ENCODE measurements at regions not wholly inside any gene's neighbourhood (a gene's known extent, or its start where the extent isn't known, plus 50 kb on each side); places are given as distances from the start of the nearest gene placed in this dataset.

DNA sequence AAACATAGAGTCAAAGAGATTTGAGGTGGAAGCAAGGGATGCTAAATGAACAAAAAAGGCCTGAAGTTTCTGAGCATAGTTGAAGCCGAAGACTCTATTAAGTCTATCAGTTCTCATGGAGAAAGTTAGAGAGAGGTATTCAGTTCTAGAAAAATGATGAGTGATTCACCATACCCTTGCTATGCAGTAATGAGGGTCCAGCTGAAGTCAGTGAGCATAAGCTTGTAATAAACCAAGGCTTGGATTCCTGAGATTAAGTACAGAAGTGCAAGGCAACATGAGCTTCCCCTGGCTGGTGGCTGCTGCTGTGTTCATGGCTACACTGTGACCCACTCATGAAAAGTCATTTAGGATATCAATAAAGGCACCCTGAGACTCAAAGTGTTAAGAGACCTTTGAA, 129.7 kb upstream of the MTAP start:
- DNase-seq, result no peak

DNA sequence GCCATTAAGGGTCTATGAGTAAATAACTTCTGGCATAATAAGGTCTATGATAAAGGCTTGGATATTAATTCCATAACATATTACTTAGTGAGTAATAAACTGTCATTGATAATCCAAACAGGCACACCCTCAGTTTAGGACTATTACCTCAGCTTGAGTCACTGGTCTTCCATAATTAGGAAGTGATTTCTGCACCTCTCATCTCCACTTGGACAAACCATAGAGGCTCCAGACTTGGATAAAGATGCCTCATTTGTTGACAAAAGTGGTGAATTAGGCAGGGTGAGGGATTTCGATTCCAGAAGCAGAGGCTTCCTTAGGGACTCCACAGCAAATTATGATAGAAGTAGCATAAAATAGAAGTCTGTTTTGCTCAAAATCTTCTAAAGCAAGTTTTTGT, 127.5 kb upstream of the MTAP start:
- DNase-seq, result no peak

DNA sequence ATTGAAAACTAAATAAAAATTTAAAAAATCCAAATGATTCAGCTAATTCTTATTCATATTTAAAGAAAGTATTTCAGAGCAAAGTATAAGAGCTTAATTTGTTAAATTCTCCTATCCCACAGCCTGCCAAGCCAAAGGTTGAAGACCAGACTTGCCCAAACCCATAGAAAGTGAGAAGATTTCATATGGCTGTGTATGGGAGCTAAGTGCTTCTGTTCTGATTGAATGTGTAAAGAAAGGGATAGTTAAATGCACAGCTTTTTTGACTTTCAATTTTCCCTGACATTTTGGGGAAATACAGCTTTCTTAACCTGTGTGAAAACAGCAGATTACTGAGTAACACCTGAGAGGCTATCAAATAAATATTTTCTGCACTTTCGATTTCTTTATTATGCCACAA, 125.0 kb upstream of the MTAP start:
- DNase-seq, result no peak

DNA sequence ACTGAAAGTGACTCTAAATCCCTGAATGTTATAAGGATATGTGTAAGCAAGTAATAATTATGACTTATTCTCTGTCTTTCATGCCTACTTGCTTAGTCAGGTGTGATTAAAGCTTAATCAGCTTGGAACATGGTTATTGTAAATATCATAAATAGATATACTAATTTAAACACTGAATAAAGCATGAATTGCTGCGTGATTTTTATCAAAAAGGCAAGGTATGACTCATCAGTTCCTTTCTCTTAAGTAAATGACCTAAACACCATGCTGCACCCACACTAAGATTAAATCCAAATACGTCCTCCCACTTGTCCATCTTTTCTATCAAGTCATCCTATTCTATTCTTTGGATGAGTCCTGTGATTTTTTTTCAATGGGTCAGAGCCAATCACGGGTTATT, 124.6 kb upstream of the MTAP start:
- no peak for DNase-seq

DNA sequence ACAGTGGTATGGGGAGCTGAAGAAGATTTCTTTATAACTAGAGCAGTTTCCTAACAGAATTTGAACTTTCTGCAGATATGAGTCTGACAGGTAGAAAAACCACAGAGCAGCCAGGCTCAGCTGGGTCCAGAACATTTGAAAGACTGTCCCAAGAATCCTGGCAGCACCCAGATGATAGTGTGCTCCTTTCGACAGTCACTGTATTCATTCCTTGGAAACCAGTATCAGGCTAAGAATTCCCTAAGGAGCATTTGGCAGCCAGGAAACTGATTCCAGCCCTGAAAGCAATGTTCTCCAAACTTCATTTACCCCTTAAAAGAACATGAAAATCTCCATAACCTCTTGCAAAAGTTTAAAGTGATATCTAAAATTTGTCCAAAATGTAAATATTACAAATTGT, 123.0 kb upstream of the MTAP start:
- no peak for DNase-seq

DNA sequence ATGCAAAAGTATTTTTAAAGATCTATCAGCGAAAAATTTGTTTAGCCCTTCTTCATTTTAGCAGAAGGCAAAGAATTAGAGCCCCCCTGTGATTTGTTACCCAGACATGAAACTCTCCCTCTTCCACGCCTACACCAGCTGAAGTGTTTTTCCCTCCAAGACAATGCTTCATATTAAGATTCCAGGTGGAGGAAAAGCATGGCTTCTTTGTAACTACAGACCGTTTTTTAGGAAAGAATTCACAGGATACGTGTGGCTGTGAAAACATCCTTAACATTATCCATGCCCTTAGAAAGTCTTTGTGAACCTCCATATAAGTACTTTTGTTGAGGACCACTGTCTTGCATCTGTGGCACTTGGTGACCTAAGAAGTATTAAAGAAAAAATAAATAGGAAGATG, 121.8 kb upstream of the MTAP start:
- no peak for DNase-seq

DNA sequence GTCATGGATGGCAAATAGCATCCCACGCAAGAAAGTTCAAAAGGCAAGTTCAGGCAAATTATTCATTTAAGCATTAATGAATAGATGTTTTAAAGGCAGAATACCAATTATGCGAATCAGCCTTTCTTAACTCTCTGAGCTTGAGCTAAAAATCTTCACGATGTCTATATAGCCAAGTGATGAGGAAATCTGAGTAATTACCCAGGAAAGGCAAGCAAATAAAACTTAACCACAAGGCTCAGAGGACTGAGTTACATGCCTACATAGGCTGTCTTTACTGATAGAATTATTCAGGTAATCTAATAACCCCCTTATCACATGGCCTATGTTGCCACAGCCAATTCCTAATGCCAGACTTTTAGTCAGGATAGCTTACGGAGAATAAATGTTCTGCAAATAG, 120.8 kb upstream of the MTAP start:
- DNase-seq, result no peak

DNA sequence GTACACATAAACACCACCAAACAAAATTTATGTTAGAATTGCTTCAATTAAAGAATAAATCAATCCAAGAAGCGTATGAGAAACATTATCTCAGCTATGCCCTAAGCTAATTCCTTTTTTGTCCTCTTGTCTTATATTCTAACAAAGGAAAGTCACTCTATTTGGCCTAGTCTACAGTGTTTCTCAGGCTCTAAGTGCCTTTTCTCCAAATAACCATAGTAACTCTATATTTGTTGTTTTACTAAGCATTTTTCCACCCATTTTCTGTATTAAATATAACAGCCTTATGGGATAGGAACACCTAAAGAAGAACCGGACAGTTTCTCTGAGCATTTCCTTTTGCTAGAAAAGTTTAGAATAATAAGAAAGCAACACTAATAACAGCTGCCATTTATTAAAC, 120.1 kb upstream of the MTAP start:
- DNase-seq, result no peak

DNA sequence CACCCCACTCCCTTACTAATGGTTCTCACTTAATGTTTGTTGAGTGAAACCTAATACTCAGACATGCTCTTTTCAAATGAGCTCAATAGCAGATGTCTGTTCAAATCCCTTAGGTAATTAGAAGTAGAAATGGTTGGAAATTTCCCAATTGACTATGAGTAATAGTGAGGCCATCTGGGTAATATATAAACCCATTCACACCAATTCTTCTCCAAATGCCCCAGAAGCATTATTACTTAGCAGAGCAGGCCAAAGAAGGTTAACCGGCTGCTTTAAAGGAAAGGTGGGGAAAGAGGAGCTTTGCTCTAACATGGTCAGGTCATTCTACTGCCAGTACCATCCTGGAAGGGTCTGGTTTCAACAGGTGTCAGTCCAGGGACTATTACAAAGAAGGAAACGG, 119.5 kb upstream of the MTAP start:
- no peak for DNase-seq

DNA sequence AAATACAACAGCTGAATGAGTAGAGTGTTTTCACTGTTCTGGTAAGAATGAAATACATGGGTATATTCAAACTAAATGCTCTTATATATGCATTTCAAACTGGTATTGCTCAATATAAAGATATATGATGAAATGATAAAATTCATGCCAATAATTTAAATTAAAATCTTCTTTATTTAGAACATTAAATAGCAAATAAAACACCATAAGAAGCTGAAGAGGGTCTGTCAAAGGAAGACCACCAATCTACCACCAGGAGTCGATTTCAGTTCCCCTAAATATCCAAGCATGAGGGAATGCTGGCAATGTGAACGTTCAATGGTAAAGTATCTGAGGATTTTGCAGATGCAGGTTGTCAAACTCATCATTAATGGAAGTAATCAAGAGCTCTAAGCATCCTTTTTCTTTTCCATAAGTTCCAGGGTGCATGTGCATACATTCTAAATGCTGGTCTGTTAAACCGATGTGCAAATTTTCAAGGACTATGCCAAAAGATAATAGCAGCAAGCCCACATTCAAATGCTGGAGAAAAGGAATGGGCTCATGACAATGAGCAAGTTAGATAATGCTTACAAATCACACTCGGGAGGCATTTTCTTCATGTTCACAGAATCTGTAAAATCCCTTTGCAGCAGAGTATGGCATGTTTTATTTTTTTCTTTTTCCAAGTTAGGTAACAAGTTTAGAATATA, 118.8 kb upstream of the MTAP start:
- DNase-seq, result no peak

DNA sequence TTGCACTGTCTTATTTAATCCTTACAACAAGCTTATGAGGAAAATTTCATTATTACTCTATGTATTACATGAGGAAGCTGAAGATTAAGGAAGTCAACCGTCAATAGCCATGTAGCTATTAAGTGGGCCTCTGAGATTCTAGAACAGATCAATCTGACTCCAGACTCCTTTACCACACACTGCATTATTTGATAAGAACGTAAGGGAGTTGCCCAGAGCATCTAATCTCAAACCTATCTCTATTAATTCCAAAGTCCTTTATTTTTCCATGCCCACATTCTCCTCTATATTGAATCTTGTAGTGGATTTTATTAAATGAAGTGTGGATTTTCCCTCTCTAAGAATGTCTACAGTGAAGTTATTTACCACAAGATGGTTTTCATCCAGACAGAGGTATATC, 118.2 kb upstream of the MTAP start:
- no peak for DNase-seq

DNA sequence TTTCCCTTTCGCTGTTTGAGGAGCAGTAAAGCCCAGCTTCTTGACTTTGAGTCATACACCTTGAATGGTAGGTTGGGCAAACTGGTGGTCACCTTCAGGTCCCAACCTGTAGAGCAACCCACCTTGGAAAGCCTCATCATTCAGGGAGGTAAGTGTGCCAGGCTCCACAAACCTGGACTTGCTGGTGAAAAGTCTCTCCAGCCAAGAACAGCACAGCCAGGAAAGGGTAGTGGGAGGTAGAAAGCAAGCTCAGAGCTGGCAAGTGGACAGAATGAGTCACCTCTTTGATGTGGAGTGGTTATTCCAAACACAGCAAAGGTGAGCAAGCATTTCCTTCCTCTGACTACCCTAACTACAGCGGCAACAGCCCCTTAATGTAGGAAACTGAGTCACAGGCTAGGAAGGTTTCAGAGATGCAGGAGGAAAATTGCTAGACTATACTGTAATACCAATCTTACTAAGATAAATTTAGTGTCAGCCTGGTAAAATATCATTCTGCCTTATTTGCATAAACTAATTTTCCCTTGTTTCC, 117.5 kb upstream of the MTAP start:
- peak; percentile 25 to 66 for DNase-seq

DNA sequence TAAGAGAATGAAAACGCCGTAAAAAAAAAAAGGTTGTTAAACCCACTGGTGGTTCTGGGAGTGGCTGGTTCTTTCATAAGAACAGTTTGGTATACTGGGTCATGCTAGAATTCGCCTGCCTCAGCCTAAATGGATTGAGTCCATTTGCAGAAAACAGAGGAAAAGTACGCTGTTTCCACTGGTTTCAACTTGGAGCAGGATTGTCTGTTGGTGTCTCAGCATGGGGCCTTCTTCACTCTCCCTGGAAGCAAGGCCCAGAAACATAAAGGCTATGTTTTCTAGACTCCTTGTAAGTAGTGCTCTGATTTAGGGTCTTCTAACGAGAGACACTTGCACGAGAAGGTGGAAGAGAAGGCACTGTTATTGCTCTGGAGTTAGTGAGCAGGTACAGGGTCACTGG, 116.9 kb upstream of the MTAP start:
- DNase-seq, result no peak

DNA sequence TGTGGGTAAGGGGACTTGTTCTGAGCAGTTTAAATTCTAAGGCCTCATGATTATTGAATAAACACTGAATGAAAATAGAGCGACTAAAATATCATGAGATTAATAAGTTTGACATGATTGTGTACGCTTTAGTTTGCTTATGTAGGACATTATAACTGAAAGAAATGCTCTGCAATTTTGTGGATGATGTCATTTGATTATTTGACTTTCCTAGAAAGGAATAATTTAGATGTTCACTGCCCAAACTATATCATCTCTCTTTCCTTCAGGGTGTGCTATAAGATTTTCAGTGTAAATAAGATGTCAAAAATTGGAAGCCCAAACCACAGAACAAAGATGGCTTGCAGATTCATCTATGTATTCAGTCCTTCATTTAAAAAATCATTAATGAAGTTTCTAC, 115.7 kb upstream of the MTAP start:
- no peak for DNase-seq

DNA sequence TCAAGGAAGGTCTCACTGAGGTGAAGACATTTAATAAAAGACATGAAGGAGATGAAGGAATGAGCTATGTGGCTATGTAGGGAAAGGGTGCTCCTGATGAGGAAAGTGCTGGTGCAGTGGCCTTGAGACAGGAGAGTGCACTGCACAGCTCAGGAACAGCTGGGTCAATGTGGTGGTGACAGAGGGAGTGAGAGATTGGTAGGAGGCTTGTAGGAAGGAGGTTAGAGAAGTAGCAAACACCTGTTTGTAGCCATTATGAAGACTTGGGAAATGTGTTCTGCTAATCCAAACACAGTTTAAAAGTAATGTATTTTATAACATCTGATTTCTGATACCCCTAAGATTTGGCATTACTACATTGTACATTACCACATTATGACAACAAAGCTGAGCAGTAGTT, 115.1 kb upstream of the MTAP start:
- DNase-seq, result no peak

DNA sequence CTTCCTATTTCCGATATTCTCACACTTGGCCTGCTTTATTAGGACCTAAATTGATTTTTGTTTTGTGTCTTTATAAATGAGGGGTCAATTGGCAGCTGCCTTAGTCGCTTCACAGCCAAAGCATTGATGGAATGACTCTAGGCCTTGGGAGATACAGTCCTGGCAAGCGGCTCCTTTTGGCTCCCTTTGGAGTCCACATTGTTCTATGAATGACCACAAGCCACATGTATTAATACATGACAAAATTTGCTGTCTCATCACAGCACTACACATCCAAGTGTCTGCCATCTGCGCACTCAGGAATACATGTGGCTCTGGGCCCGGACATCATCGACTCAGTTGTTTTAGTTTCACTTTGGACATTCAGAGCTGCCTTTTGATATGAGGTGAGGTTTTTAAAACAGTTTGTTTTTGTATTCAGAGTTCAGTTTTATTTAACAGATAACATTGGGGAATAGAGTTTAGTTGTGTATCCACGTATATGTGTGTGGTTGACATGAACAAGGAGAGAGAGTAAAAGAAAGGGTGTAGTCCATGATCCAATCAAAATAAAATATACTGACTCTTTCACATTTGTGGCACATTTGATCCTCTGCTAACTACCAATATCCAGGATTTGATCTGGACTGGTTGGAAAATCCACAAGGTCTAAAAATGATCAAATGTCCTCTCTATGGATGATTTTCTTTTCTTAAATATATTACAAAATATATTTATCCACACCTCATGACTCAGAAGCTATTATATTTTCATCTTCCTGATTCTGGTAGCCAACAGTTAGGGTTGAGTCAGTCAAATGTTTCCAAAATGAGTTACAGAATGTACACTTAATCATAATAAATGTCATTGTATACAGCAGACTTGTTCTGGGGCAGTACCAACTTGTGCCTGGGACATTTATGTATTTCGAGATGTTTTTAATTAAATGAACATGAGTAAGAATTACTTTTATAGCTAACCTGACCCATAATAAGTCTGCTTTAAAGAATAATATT, 114.0 kb upstream of the MTAP start:
- no peak for DNase-seq

DNA sequence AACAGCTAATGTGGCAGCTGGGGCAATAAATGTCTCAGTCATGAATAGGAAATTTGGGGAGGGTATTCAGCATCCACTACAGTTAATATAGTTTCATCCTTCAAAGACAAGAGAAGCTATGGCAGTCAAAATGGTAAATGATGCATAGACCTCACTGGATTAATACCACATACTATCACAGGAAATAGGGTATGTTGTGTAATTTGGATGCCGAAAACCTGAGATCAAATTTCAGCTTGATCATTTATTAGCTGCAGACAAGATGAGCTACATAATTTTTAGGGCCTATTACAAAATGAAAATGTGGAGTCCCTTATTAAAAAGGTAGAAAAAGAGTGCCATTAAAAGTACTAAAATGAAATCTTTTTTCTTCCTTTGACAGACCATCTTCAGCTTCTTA, 112.6 kb upstream of the MTAP start:
- DNase-seq, result no peak

DNA sequence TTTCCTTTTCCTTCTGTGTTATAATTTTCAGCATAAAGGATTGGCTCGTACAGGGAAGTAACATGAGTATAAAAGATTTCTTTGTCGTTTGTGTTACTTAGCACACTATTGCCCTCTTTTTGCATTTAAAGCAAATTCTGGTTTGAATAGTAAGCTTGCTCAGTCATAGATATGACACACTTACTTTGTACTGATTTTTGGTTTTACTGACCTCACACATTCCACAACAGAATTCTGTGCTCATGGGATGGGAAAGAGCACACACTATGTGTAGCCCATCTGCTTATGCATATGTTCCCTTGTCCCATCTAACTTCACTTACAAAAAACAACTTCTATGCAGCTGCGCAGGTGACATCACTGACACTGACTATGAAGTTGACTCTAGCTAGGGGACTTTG, 111.9 kb upstream of the MTAP start:
- no peak for DNase-seq

DNA sequence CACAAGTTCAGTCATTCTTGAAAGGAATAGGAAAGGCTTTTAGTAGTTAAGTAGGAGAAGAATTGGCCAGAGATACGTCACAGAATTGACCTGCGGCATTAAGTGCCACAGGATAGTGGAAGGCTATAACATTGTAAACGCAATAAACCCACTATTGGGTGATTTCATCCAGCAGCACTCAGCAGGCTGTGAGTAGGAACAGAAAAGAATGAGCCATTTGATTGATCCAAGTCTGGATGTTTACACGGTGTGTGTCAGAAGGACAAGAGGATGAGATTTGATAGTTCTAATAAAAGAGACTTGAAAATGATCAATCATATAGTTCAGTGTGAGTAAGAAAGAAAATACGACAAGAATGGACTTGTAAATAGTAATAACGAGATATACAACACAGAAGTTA, 110.0 kb upstream of the MTAP start:
- DNase-seq, result no peak

DNA sequence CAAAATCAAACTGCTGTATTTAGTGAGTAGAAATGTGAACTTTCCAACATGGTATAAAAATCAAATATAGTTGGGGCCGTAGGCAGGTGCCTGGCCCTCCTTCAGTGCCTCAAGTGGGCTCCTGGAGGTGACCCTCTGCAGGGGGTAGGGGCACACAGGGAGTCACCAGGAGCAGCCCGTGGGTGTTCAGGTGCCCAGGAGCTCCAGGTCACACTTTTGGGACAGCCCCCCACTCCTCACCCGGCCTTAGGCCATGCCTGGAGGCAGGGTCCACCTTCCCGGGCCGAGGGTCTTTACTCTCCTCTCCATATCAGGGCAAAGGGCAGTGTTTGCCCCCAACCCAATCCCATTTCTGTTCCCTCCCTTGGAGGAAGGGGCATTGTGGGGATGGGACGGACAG, 108.0 kb upstream of the MTAP start:
- no peak for DNase-seq

DNA sequence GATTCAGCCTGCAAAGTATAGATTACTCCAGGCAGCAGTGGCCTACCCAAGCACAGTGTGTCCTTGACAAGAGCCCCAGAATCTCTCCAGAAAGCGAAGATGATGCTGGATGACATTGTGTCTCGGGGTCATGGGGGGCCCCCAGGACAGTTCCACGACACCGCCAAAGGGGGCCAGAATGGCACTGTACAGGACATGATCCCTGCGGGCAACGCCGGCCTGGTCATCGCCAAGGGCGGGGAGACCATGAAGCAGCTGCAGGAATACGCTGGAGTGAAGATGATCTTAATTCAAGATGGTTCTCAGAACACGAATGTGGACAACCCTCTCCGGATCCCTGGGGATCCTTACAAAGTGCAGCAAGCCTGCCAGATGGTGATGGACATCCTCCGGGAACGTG, 107.0 kb upstream of the MTAP start:
- no peak for DNase-seq

DNA sequence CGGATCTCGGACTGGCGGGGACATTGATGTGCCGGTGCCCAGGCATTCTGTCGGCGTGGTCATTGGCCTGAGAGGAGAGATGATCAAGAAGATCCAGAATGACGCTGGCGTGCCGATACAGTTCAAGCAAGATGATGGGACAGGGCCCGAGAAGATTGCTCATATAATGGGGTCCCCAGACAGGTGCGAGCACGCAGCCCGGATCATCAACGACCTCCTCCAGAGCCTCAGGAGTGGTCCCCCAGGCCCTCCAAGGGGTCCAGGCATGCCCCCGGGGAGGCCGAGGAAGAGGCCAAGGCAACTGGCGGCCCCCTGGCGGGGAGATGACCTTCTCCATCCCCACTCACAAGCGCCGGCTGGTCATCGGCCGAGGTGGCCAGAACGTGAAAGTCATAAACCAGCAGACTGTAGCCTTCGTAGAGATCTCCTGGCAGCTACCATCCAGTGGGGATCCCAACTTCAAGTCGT, 106.5 kb upstream of the MTAP start:
- DNase-seq, result no peak

DNA sequence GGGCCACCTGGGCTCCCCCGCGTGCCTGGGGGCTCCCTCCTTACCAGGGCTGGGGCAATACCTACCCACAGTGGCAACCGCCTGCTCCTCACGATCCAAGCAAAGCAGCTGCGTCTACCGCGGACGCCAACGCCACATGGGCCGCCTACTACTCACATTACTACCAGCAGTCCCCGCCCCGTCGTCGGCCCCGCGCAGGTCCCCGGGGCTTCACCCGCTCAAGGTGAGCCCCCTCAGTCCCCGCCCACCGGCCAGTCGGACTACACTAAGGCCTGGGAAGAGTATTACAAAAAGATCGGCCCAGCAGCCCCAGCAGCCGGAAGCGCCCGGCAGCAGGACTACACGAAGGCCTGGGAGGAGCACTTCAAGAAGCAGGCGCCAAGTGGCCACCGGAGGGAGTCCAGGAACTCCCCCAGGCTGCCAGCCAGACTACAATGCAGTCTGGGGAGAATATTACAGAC, 106.0 kb upstream of the MTAP start:
- DNase-seq, result no peak

DNA sequence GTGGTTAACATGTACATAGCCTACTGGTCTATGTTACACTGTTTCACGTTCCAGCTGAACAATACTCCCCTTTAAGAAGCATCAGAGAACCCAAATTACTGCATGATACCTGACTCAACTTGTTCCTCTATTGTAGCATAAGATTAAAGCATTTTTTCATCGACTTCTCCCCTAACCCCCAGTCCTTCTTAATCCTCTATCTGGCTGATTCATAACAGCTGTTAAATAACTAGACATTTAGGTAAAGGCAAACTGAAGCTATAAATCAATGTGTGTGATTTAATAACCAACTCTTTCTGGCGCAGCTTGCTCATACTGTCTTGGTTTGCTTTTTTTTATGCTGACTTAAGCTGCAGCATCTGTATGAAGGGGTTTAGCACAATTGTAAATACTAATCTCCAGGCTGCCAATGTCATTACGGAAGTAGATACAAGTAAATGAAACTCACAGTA, 94.2 kb upstream of the MTAP start:
- DNase-seq, result no peak
